ENCODE measurements at regions not wholly inside any gene's neighbourhood (a gene's known extent, or its start where the extent isn't known, plus 50 kb on each side); places are given as distances from the start of the nearest gene placed in this dataset.

- FAIRE-seq (no peak), DNase-seq (ENCODE audit: low spot score) (no peak)
Observed at GRCh38 chr2:16282511-16282910, 342.2 kb downstream of the MYCN start.

DNA sequence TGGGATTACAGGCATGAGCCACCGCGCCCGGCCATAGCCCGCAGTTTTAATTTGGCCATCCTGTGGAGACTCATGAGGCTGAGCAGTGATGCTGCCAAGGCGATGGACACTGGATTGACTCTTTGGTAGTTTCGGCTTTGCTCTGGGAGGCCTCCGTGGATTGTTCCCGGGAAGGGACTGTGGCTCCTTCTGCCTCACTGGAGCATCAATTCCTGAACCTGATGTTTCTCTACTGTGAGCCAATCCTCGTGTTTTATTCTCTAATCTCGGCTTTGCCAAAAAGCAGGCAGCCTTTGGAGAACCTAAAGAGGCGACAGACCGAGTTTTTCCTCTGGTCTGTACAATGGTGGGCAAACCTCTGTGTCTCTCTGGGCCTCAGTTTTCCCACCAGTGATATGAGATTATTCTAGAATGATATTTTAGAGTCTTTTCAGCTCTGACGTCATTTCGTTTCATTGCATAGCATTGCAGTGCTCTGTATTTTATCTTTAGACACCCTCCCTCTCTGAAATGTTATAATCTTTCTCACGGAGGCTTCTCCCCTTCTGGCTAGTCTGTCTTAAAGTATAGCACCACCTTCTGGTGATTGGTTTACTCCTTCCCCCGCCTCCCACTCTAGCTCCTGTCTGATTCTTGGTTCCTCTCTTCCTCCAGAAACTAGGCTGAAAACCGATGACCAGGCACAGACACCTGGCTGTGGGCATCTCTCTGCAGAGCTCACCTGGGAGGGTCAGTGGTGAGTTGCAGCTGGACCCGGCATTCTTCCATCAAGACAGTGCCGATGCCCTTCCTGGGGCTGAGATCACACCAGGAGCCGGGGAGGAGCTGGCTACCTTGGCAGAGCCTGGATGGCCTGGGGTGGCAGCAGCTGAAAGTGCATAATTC, 341.3 kb downstream of the MYCN start:
- FAIRE-seq (peak; percentile 30), DNase-seq (ENCODE audit: low spot score) (peak; percentile 59)

GRCh38 chr2:16280081-16280480, 339.7 kb downstream of the MYCN start:
- DNase-seq (ENCODE audit: low spot score): no peak
- FAIRE-seq: no peak

DNA sequence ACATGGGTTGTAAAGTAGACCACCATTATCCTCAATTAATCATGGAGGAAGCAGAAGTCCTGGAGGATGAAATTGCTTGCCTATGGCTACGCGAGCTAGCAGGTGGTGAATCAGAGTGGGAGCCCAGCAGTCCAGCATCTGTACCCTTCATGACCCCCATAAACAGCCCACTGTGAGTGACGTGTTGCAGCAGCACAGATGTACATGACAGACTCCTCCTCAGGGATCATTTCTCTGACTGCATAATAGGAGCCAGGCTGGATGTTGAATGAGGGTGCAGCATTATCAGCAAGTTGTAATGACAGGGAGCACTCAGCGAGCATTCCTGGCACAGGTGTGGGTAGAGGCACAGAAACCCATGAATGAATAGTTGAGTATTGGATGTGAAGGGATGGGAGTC, 339.3 kb downstream of the MYCN start:
- DNase-seq (ENCODE audit: low spot score): no peak
- no peak for FAIRE-seq

GRCh38 chr2:16279201-16279570, 338.8 kb downstream of the MYCN start:
- FAIRE-seq (no peak), DNase-seq (ENCODE audit: low spot score) (no peak)

- DNase-seq (ENCODE audit: low spot score) (no peak), FAIRE-seq (no peak)
Observed at GRCh38 chr2:16278421-16279200, 338.3 kb downstream of the MYCN start.

GRCh38 chr2:16277117-16277516, 336.8 kb downstream of the MYCN start:
- DNase-seq (ENCODE audit: low spot score): no peak
- FAIRE-seq: peak; percentile 27

- no peak for FAIRE-seq
- DNase-seq (ENCODE audit: low spot score): no peak
Observed at GRCh38 chr2:16275661-16276060, 335.3 kb downstream of the MYCN start.

DNA sequence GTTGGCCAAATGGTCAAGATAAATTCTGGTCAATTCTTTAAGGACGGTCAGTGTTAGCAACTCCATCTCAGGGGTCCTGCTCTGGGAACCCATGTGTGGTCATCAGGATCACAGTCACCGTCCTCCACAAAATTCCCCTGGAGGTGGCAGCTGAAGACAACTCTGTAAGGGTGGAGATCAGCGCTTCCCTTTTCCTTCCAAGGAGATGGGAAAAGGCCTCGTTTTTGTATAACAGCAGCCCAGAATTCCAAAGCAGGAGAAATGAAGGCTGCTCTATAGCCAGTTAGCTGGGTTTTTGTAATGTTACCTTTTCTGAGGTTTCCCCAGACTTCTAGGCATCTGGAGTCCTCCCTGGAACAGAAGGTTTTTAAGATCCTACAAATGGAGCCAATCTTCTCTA, 334.8 kb downstream of the MYCN start:
- DNase-seq (ENCODE audit: low spot score) (no peak), FAIRE-seq (no peak)

DNA sequence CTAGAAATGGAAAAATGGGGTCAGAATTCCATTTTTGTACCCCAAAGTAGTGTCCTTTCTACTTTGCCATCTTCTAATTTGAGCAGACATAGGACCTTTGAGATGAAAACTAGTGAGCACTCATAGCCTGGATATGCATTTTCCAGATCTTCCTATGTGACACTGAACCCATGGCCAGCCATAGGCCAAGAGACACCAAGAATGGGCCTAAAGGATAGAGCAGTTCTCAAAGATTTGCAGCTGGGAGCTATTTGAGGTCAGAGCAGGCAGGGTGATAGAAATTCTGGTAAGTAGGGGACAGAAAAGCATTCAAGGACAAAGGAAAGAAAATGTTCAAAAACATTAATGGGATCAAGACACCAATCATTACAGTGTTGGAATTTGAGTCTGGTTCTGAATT, 332.8 kb downstream of the MYCN start:
- DNase-seq (ENCODE audit: low spot score) (no peak), FAIRE-seq (no peak)

GRCh38 chr2:16272038-16272788, 331.9 kb downstream of the MYCN start:
- FAIRE-seq: no peak
- no peak for DNase-seq (ENCODE audit: low spot score)

DNA sequence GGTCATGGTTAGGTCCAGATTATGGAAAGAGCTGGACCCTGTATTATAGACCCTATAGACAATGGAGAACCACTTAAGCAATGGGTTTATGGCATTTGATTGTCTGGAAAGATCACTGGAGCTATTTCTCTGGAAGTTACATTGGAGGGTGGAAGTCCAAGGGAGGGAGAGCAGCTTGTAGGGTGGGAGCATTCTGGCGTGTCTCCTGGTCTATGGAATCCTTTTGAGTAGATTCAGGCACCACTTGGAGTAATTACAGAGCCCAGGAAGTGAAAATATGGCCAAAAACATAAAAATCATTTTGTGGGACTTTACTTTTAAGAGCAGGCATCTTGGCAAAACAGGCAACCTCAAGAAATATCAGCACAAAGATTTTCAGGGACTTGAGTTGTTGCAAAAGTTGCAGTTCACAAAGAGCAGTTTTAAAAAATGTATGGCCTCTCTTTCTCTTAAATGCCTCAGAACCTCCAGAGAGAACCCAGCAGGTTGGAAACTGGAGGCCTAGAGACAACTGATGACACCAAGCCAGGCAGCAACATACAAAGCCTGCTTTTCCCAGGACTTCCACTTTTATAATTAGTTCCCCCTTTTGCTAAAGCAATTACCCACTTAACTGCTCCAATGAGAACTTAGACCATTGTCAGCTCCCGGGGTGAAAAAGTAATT, 331.0 kb downstream of the MYCN start:
- FAIRE-seq: no peak
- no peak for DNase-seq (ENCODE audit: low spot score)

DNA sequence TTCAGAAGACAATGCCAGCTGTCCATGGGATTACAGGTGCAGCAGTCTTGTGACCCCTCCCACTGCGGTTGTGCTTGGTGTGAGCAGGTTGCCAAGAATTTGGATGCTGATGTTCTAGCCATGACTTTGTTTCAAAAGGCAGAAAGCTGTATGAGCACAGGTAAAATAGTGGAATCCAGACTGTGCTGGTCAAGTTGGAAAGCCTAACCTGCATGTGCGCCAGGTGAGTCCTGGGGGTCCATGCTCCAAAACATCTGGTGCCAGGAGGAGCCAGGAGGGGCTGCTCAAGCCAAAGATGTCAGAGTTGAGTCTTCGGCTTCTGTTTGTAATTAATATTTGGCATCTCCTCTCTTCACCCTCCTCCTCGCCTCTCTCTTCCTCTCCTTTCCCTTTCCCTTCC, 330.1 kb downstream of the MYCN start:
- DNase-seq (ENCODE audit: low spot score) (no peak), FAIRE-seq (no peak)

GRCh38 chr2:16268301-16269000, 328.1 kb downstream of the MYCN start:
- FAIRE-seq: peak; percentile 27

GRCh38 chr2:16266571-16266970, 326.2 kb downstream of the MYCN start:
- no peak for DNase-seq (ENCODE audit: low spot score)

More at GRCh38 chr2:16268301-16269000, 328.1 kb downstream of the MYCN start:
- DNase-seq (ENCODE audit: low spot score): no peak

GRCh38 chr2:16264931-16265540, 324.7 kb downstream of the MYCN start:
- DNase-seq (ENCODE audit: low spot score) (no peak), FAIRE-seq (peak; percentile 42)

More at GRCh38 chr2:16266571-16266970, 326.2 kb downstream of the MYCN start:
- no peak for FAIRE-seq

DNA sequence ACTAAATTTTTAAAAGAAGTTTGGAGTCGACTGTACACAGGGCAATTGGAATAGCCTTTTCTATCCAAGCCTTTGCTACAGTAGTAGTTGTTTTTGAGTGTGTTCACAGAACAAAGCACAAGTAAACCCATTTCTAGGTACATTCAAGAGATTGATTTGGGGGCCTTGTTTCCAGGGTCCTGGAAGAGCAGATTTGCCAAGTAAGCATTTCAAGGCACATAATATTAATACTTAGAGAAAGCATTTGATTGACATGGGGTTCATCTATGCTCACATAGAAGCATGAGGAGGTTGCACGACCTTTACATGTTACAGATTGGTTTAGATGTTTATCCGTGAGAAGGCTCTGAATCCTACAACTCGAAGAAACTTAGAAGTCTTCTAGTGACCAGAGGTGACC, 324.1 kb downstream of the MYCN start:
- no peak for DNase-seq (ENCODE audit: low spot score)
- FAIRE-seq: no peak

DNA sequence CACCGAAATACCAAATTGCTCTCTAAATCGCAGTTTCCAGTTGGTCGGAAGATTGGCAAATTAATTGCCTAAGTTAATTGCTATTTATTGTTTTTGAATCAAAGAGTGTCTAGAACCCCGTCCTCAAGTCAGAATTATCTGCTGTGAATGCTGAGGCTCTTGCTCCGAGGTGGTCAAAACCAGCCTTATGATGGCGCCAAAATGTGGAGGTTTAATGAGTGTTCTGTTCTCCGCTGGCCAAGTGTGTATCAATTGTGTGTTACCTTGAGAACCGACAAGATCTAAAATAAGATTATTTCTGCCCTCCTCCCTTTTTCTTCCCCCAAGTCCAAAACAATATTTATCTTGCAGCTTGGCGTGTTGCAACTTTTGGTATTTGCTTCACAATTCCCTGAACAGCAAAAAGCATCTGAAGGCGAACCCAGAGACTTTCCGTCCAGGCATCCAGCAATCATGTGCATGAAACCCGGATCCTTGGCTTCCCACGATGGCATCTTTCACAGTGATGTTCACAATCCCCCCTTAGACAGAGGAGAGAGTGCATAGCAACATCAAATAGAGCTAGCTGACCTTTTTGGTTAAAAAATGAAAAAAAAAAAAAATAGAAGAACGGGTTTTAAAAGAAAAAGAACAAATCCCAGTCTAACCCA, 323.0 kb downstream of the MYCN start:
- no peak for FAIRE-seq
- no peak for DNase-seq (ENCODE audit: low spot score)

DNA sequence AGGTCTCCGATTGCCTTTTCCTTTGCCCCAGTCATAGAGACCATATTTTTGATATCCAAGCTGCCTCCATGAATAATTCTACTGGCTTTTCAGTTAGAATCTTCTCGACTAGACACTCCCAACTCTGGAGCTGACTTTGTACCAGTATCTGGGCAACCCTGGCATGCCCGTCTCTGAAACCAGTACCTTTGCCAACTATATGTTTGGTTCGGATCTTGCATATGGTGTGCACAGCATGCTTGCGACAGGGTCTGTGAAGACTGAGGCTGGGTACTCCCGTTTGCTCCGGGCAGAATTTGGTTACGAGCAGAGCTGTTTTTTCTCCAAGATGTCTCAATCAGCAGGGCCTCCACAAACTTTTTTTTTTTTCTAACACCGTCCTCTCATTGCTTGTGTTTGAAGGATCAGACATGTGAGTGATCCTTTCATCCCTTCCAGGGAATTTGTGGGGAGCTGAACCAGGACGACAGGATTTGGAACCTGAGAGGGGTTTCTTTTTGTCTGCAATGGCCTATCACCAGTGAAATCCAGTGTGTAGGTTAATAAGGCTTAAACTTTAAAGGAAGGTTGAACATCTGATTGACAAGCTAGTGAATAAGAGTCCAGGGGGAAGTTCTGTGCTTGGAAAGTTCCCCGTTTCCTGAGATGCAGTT, 322.3 kb downstream of the MYCN start:
- FAIRE-seq: no peak

More for the DNA sequence above, 322.3 kb downstream of the MYCN start:
- no peak for DNase-seq (ENCODE audit: low spot score)
